ENCODE measurements at regions not wholly inside any gene's neighbourhood (a gene's known extent, or its start where the extent isn't known, plus 50 kb on each side); places are given as distances from the start of the nearest gene placed in this dataset.

DNA sequence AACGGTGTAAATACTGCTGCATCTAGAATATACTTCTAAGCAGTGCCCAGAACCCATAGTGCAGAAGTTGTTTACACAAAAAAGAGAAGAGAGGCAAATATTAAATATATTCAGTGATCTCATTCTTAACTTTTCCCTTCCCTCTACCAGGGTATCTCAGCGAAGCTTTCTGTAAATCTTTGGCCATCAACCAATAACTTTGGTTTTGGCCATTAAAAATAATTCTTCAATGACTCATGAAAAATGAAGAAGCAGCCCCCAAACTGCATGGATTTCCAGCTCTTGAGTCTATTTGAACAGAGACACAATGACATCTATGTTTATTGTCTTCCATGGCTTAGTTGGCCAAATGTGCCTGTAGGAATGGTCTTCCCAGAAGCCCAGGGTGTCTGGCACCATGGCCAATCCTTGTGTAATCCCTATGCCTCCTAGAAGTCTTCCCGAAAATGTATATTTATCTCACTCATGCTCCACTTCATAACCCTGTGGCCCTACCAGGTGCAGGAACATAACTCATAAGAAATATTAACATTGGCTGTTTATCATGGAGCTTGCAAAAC, 646.6 kb downstream of the TOX3 start:
- DNase-seq (ENCODE audit: low read depth): no peak

GRCh38 chr16:51898872-51899271, 648.1 kb downstream of the TOX3 start:
- no peak for DNase-seq (ENCODE audit: low read depth)

- DNase-seq (ENCODE audit: low read depth): no peak
Observed at GRCh38 chr16:51896013-51896412, 650.9 kb downstream of the TOX3 start.

GRCh38 chr16:51892293-51893007, 654.5 kb downstream of the TOX3 start:
- no peak for DNase-seq (ENCODE audit: low read depth)

- no peak for DNase-seq (ENCODE audit: low read depth)
Observed at GRCh38 chr16:51888534-51888933, 658.4 kb downstream of the TOX3 start.

DNA sequence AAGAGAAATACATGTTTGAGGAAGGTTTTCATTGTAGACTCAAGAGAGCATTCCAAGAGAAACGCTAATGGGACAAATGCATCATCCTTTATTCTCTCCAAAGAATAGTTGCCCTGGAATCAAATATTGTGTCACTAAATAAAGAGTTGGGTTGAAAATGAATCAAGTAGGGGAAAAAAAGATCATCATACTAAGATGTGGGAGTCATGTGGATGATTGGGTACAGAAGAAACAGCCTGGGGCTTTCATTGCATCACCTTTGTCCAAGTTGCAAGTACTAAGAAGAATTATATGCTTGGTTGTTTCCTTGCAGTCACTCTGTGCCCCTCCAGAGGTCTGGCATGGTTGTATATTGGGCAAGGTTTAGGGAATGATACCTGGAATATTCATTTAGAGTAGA, 658.9 kb downstream of the TOX3 start:
- DNase-seq (ENCODE audit: low read depth): no peak

DNA sequence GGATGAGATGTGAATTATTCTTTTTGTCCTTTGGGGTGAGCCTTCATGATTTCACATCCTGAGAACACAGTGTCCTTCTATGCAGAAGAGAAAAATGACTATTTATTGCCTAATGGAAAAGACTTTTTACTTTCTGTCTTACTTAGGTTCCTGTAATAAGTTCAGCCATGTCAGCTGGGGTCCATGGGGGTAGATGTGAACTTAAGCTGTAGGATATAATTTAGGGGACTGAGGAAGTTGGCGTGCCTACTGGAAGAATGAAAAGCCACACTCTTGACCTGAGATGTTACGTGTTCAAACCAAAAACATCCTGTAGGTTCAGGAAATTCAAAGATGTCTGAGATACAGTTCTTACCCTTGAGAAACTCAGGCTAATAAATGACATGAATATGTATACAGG, 660.5 kb downstream of the TOX3 start:
- no peak for DNase-seq (ENCODE audit: low read depth)

DNA sequence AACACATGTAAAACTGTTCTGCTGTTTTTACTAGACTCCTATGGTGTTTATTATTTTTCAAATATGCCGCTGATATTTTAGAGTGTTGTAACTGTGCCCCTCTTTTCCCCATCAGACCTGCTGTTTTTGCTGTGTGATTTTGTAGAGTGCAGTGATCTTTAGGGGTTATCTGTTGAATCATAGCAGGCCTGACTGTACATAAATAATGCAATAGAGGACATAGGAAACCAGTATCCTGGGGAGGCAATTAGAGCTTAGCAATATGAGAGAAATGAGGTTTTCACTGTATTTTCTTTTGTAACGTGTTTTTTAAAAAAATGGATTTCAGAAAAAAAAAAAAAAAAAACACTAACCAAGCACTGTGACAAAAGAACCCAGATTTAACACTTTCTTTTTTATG, 662.2 kb downstream of the TOX3 start:
- DNase-seq (ENCODE audit: low read depth): no peak

- no peak for DNase-seq (ENCODE audit: low read depth)
Observed at GRCh38 chr16:51881731-51882130, 665.2 kb downstream of the TOX3 start.

DNA sequence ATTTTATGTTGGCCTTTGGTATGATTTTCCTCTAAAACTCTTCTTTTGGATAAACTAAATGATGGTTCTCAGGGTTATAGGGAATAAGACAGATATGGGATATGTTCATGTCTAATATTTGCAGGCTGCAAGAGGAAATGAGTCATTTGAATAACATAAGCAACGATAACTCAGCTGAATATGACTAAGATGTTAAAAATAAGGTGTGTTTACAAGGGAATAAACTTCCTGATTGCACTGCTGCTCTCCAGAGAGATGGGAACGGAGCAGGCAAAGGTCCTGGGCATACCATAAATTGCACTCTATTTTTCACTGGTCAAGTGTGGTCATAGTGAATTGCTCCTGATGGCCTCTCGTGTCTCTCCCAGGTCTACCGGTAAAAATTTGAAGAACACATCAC, 666.2 kb downstream of the TOX3 start:
- DNase-seq (ENCODE audit: low read depth): no peak

GRCh38 chr16:51877686-51878085, 669.3 kb downstream of the TOX3 start:
- DNase-seq (ENCODE audit: low read depth): no peak

GRCh38 chr16:51876934-51877333, 670.0 kb downstream of the TOX3 start:
- DNase-seq (ENCODE audit: low read depth): no peak

DNA sequence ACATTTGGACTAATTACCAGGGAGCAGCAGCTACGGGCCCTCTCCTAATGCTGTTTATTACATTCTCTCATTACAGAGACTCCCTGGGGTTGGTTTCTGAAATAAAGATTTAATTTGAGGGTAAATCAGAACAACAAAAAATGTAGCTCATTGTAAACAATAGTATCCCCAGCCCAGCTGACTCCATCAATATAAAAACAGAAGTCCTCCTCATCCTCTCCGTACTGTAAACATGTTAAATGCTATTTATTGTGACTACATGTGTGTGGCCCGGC, 670.4 kb downstream of the TOX3 start:
- DNase-seq (ENCODE audit: low read depth): no peak

- DNase-seq (ENCODE audit: low read depth): no peak
Observed at GRCh38 chr16:51875834-51876600, 670.9 kb downstream of the TOX3 start.

GRCh38 chr16:51872524-51872923, 674.4 kb downstream of the TOX3 start:
- no peak for DNase-seq (ENCODE audit: low read depth)

GRCh38 chr16:51870296-51870854, 676.6 kb downstream of the TOX3 start:
- no peak for DNase-seq (ENCODE audit: low read depth)

- DNase-seq (ENCODE audit: low read depth): no peak
Observed at GRCh38 chr16:51869176-51869575, 677.8 kb downstream of the TOX3 start.

DNA sequence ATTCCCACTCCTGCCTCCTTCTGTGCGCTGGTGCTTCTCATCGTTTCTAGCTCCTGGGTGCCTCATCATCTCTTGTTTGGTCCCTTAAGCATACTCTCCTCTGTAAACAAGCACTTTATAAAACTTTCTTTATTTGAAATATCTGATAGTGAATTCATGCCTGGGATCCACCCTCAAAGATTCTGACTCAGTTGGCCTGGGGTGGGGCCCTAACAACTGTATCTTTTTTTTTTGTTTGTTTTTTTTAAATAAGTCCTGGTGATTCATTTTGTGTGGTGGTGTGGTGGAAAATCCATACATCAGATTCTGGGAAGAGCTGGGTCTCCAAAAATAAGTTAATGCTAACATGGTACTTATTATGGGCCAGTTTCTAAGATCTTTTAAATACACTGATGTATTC, 678.3 kb downstream of the TOX3 start:
- no peak for DNase-seq (ENCODE audit: low read depth)

- DNase-seq (ENCODE audit: low read depth): no peak
Observed at GRCh38 chr16:51867386-51868065, 679.4 kb downstream of the TOX3 start.

- no peak for DNase-seq (ENCODE audit: low read depth)
Observed at GRCh38 chr16:51864575-51864974, 682.4 kb downstream of the TOX3 start.

DNA sequence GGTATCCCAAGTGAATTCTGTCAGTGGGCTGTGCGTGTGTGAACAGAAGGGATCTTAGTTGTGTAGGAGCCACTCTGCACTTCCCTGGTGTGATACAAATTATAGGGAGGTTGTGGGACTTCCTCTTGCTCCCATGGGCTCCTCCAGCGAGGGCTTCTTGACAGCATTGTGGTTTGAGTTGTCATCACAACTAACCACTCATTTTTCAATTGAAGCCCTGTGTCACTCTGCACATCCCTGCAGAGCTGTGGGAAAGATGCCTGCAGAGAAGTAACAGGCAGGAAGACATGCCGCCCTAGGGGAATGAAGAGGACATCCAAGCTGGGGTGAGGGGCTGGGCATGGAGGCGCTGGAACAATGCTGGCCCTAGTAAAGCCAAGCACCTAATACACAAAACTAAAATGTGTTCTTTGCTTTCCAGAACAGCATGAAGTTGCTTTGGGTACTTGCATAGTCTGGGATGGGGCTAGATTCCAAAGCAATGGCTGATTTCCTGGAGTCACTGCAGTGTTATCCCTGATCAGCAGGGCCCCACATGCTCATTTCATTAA, 692.5 kb downstream of the TOX3 start:
- no peak for DNase-seq (ENCODE audit: low read depth)

GRCh38 chr16:51853586-51853985, 693.4 kb downstream of the TOX3 start:
- DNase-seq (ENCODE audit: low read depth): no peak

All from stimulated activated CD8-positive, alpha-beta memory T cell treated with anti-CD3 and anti-CD28 coated beads, Interleukin-12 subunit alpha, Interleukin-12 subunit beta, amount 100 ng/mL, for 1 hour (primary cell).